Testis (tissue), 2 donors: ENCODE measurements at regions not wholly inside any gene's neighbourhood (a gene's known extent, or its start where the extent isn't known, plus 50 kb on each side); places are given as distances from the start of the nearest gene placed in this dataset.

ENCODE experiments used
- CTCF ChIP-seq, 3 experiments: fragments of 450-650 bp in 2 of 3; fragments of 200-600 bp in 1 of 3; sonication (generic) in 1 of 3; IDR thresholded peaks; one replicate each; pipeline ENCODE4 v1.5.1; 2016 to 2019; ENCODE audit warnings: antibody characterized with exemption in 3 of 3, mild to moderate bottlenecking in 2 of 3, moderate library complexity in 1 of 3
- POLR2A ChIP-seq: fragments of 450-650 bp; IDR thresholded peaks from one replicate; pipeline ENCODE4 v1.6.1; 2017; ENCODE audit warnings: antibody characterized with exemption, mild to moderate bottlenecking, moderate library complexity

DNA sequence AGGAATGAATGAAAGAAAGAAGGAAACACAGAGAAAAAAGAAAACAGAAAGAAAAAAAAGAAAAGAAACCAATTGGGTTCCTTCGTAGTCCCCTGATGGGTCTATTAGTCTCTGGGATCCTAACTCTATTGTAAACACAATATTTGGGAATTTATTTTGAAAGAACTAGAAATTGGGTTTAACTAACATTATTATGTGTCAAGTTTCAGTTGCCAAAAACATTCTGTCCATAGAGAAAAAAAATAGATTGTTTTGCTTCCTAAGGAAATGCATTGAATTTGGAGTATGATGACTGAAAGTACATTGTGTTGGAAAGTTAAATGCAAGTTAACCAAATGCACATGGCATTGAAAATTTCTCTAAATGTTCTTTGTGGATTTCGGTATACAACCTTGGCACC is 52.8 kb upstream of the PPP1R12A start:
- no peak for TF ChIP-seq CTCF (IDR thresholded peaks at IDR 0.05)
- TF ChIP-seq POLR2A, result no peak
